HK-2 (cell line): ENCODE measurements at regions not wholly inside any gene's neighbourhood (a gene's known extent, or its start where the extent isn't known, plus 50 kb on each side); places are given as distances from the start of the nearest gene placed in this dataset.
"Not testable (repeated sequence)": the region's sequence is repeated elsewhere in the genome, so short reads cannot be mapped to it uniquely, and the experiment has no call there.

Source experiments
- DNase-seq: peaks from one replicate; pipeline ENCODE4 v3.0.0-alpha.2; 2018; ENCODE audit not compliant: unreplicated experiment

GRCh38 chr7:24134535-24134934, 149.5 kb upstream of the NPY start:
- DNase-seq: no peak

- DNase-seq: no peak
Observed at GRCh38 chr7:24135003-24135817, 148.8 kb upstream of the NPY start.

GRCh38 chr7:24137338-24137737, 146.7 kb upstream of the NPY start:
- DNase-seq: no peak

DNA sequence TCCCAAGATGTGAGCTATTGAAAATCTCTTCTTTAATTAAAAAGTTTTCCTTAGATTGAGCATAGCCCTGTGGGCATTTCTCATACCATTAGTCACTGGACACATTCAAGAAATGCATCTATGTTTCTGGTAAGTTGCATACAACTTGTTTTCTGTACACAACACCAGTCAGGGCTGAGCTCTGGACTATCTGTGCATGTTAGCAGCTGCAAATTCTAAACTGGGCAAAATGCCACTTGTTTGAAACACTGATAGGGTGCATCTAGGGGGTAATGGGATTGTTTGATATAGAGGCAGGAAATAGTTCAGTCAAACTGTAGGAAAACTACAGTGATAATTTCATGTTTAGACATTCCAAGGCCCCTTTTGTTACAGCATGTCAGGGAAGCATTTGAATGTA, 145.6 kb upstream of the NPY start:
- DNase-seq: no peak

DNA sequence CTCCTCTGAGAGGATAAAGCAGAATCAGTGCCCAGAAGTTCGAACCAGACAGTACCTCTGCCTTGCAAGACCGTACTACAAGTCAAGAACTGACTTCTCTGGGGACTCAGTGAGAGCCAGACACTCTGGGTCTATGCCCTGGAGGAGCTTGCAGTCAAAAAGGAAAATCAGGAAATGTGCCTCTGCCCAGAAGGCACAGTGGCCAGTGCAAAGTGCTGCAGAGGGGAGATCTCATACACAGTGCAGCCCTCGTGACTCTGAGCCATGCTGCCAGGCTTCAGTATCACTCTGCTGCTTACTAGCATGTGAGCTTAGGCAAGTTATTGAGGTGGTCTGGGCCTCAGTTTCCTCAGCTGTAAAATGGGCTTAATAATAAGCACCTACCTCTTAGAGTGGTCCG, 144.0 kb upstream of the NPY start:
- DNase-seq: no peak

- no peak for DNase-seq
Observed at GRCh38 chr7:24141874-24142509, 142.0 kb upstream of the NPY start.

GRCh38 chr7:24143547-24143946, 140.4 kb upstream of the NPY start:
- no peak for DNase-seq

- no peak for DNase-seq
Observed at GRCh38 chr7:24151944-24152343, 132.0 kb upstream of the NPY start.

DNA sequence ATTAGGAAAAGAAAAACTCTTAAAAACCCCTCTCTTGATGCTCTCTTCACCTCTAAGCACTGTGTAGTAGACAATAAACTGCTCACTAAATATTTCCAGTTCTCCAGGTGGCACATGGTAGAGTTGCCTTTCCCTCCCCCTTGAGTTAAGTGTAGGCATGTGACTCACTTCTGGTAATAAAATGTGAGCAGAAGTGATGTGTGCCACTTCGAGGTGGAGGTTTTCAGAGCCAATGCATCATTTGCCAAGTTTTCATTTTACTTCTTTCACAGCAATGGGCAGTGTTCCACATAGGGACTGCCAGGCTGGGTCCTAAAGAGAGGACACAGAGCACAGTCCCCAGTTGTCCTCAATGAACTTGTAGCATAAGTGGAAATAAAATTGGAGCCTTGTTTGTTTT, 131.6 kb upstream of the NPY start:
- no peak for DNase-seq

GRCh38 chr7:24152877-24153472, 131.0 kb upstream of the NPY start:
- DNase-seq: no peak

DNA sequence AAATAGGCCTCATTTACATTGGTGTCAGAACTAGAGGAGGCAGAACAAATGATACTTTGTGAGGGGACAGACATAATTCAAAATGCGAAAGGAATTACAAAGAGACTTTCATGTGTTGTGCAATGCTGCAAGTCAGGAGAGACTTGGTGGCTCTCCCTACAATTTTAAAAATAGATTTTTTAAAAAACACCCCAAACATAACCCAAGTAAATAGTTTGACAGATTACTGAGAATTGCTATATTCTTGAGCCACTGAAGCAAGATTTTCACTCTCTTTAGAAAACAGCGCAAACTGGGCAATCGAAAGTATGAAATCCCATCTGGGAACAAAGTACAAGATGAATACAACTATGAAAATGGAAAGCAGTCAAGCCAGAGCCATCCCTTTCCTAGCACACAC, 126.3 kb upstream of the NPY start:
- DNase-seq: no peak

GRCh38 chr7:24158975-24159374, 125.0 kb upstream of the NPY start:
- DNase-seq: no peak

DNA sequence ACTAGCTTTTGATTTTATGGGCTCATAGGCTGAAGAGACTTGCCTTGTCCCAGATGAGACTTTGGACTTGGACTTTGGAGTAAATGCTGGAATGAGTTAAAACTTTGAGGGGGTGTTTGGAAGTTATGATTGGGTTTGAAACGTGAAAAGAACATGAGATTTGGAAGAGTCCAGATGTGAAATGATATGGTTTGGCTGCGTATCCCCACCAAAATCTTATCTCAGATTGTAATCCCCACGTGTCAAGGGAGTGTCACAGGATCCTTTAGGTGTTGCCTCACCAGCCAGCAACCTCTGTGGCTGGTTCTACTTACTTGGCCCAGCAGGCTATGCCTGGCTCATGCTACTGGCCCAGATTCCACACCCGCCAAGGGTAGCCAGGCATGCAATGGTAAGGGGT, 119.6 kb upstream of the NPY start:
- no peak for DNase-seq

DNA sequence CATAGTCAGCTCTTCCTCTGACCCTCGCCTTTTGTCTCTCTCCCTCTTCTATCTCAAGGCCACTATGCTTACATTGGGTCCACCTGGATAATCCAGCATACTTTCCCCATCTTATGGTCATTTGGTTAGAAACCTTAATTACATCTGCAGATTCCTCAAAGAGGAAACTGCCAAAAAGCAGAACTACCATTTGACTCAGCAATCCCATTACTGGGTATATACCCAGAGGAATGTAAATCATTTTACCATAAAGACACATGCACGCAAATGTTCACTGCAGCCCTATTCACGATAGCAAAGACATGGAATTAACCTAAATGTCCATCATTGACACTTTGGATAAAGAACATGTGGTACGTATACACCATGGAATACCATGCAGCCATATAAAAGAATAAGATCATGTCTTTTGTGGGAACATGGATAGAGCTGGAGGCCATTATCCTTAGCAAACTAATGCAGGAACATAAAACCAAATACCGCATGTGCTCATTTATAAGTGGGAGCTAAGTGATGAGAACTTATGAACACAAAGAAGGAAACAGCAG, 114.8 kb upstream of the NPY start:
- DNase-seq: no peak

DNA sequence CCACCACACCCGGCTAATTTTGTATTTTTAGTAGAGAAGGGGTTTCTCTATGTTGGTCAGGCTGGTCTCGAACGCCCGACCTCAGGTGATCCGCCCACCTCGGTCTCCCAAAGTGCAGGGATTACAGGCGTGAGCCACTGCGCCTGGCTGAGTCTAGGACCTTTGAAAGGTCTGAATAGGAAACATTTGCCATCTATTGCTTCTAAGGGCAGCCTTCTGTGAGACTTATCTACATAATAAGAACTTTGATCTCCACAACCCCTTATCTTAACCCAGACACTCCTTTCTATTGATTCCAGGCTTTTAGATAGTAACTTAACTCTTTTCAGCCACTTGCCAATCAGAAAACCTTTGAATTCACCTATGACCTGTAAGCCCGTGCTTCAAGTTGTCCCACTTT, 112.0 kb upstream of the NPY start:
- DNase-seq: not testable (repeated sequence)

DNA sequence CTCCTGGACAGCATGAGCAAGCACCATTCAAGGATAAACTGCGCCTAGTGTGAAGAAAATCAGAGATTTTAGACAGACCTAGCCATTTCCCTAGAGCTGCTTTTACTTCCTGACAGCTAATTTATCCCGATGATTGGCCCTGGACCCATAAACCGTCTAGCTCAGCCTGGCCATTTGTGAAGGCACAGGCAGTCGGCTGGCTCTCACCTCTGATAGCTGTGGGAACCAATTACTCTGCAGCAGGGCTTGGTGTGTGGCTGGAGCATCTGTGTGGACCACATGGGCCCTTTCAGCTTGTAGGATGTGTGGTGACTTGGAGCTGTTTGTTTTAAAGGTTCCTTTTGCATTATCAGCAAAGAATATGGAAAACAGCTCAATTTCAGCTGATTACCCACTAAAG, 111.1 kb upstream of the NPY start:
- DNase-seq: no peak

DNA sequence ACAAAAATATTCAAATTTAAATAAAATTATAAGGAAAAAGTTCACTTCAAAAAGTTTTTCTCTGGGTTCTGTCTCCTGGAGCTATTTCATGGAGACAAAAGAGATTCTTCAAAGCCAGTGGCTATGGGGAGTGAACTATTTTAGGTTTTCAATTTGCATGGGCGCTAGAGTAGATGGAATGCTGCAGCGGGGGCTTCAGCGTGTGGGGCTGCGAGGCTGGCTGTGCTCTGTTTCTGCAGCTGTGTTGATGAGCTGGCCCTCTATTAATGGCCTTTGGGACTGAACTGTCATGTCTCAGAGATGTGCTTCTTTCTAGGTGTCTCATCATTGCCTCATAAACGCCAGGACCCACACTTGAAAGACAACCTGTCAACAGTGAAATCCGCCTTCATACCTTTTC, 108.4 kb upstream of the NPY start:
- DNase-seq: no peak

GRCh38 chr7:24178811-24179570, 105.0 kb upstream of the NPY start:
- no peak for DNase-seq

- DNase-seq: no peak
Observed at GRCh38 chr7:24191362-24191761, 92.6 kb upstream of the NPY start.

- no peak for DNase-seq
Observed at GRCh38 chr7:24192053-24192452, 91.9 kb upstream of the NPY start.

GRCh38 chr7:24192691-24193090, 91.3 kb upstream of the NPY start:
- no peak for DNase-seq

DNA sequence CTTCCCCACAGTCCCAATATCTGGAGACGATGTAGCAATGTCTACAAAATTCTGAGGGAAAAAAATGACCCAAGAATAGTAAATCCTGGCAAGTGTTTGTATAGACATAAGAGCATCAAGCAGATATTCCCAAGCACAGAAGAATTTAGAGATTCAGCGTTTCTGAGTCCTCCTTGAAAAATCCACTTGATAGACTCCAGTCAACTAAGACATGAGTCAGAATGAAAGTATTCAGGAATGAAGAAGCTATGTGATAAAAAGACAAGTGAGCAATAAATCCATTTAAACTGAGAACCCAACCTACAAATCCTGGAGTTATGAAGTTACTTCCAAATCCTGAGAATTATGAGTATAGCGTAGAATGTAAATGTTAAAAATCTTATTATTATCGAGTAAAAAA, 86.1 kb upstream of the NPY start:
- DNase-seq: no peak
